ENCODE measurements at regions not wholly inside any gene's neighbourhood (a gene's known extent, or its start where the extent isn't known, plus 50 kb on each side); places are given as distances from the start of the nearest gene placed in this dataset.
A peak's percentile ranks its signal among the peaks of the same experiment; 100 is the strongest.

DNA sequence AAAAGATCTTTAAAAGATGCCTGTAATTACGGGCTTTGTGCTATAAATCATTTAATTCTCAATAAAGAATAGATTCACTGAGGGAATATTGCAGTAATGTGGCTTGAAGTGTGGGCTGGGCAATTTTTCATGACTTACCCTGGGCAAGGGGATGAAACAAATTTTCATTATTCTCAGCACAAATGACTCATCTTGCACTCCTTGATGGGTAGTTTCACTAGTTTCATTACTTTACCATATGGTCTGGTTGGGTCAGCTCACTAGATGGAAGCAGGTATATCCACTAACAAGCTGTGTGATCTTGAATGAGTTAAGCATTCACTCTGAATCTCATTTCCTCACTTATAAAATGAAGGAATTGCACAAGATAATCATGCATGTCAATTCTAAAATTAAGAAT, 234.3 kb downstream of the ABCC12 start:
- H3K4me3 ChIP-seq (ENCODE audit: low read depth, low read length), result no peak overlapping the region
- in situ Hi-C loops (cut with HindIII; ENCODE audit: low pct_ligation_motif_present, low sequenced_read_pairs), result no loop called here
- no peak overlapping the region for H3K27ac ChIP-seq
- no peak for TF ChIP-seq CTCF (IDR thresholded peaks at IDR 0.05; ENCODE audit: low read depth, low read length, missing control alignments)
- no peaks in the 10 kb centered on the region for H3K36me3 ChIP-seq (replicated peaks)
- peaks cover 2% of the 10 kb centered on the region for H3K27me3 ChIP-seq (replicated peaks)
- DNase-seq, result no peak

- Histone ChIP-seq H3K36me3 (replicated peaks) (no peaks in the 10 kb centered on the region), H3K27me3 (replicated peaks) (peaks cover 2% of the 10 kb centered on the region), H3K4me3 (ENCODE audit: low read depth, low read length) (no peak overlapping the region), H3K27ac (no peak overlapping the region)
- TF ChIP-seq CTCF (IDR thresholded peaks at IDR 0.05; ENCODE audit: low read depth, low read length, missing control alignments), result no peak
- DNase-seq, result no peak
- in situ Hi-C loops (cut with HindIII; ENCODE audit: low pct_ligation_motif_present, low sequenced_read_pairs), result no loop called here
Measured at GRCh38 chr16:47920709-47921108, 235.1 kb downstream of the ABCC12 start.

- Histone ChIP-seq H3K27me3 (replicated peaks) (peaks cover 2% of the 10 kb centered on the region), H3K36me3 (replicated peaks) (no peaks in the 10 kb centered on the region), H3K27ac (no peak overlapping the region), H3K4me3 (ENCODE audit: low read depth, low read length) (no peak overlapping the region)
- no peak for DNase-seq
- in situ Hi-C loops (cut with HindIII; ENCODE audit: low pct_ligation_motif_present, low sequenced_read_pairs), result no loop called here
- no peak for TF ChIP-seq CTCF (IDR thresholded peaks at IDR 0.05; ENCODE audit: low read depth, low read length, missing control alignments)
Measured at GRCh38 chr16:47917118-47917517, 238.7 kb downstream of the ABCC12 start.

DNA sequence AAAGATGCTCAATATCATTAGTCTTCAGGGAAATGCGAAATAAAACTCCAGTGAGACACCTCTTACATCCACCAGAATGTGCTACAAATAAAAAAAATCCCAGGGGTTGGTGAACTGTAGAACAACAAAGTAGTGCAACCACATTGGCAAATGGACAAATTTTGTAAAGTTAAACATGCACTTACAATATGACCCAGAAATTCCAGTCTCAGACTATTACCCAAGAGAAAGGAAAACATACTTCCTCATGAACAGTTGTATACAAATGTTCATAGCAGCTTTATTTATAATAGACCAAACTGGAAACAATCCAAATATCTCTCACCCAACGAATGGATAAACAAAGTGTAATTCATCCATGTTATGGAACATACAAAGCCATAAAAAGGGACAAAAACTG, 239.5 kb downstream of the ABCC12 start:
- H3K4me3 ChIP-seq (ENCODE audit: low read depth, low read length), result no peak overlapping the region
- no peak overlapping the region for H3K27ac ChIP-seq
- no peaks in the 10 kb centered on the region for H3K36me3 ChIP-seq (replicated peaks)
- no peaks in the 10 kb centered on the region for H3K27me3 ChIP-seq (replicated peaks)
- in situ Hi-C loops (cut with HindIII; ENCODE audit: low pct_ligation_motif_present, low sequenced_read_pairs), result no loop called here
- DNase-seq, result no peak
- no peak for TF ChIP-seq CTCF (IDR thresholded peaks at IDR 0.05; ENCODE audit: low read depth, low read length, missing control alignments)

GRCh38 chr16:47907109-47907508, 248.7 kb downstream of the ABCC12 start:
- in situ Hi-C loops (cut with HindIII; ENCODE audit: low pct_ligation_motif_present, low sequenced_read_pairs), result no loop called here
- no peak for DNase-seq
- H3K36me3 ChIP-seq (replicated peaks), result no peaks in the 10 kb centered on the region
- H3K27me3 ChIP-seq (replicated peaks), result no peaks in the 10 kb centered on the region
- no peak for TF ChIP-seq CTCF (IDR thresholded peaks at IDR 0.05; ENCODE audit: low read depth, low read length, missing control alignments)
- H3K4me3 ChIP-seq (ENCODE audit: low read depth, low read length), result no peak overlapping the region
- no peak overlapping the region for H3K27ac ChIP-seq

- no peaks in the 10 kb centered on the region for H3K36me3 ChIP-seq (replicated peaks)
- DNase-seq, result peak; percentile 16
- in situ Hi-C loops (cut with HindIII; ENCODE audit: low pct_ligation_motif_present, low sequenced_read_pairs), result no loop called here
- TF ChIP-seq CTCF (IDR thresholded peaks at IDR 0.05; ENCODE audit: low read depth, low read length, missing control alignments), result no peak
- no peaks in the 10 kb centered on the region for H3K27me3 ChIP-seq (replicated peaks)
- no peak overlapping the region for H3K27ac ChIP-seq
- no peak overlapping the region for H3K4me3 ChIP-seq (ENCODE audit: low read depth, low read length)
Measured at GRCh38 chr16:47905771-47906170, 250.0 kb downstream of the ABCC12 start.
